ENCODE measurements at regions not wholly inside any gene's neighbourhood (a gene's known extent, or its start where the extent isn't known, plus 50 kb on each side); places are given as distances from the start of the nearest gene placed in this dataset.

- Histone ChIP-seq H3K4me2 (no peak overlapping the region), H3K27ac (no peak overlapping the region), H3K4me1 (peaks cover 7% of the 10 kb centered on the region; the same call in 1 of the 2 replicates), H3K27me3 (no peaks in the 10 kb centered on the region), H3K36me3 (no peaks in the 10 kb centered on the region), H3K9me3 (no peaks in the 10 kb centered on the region), H3K9ac (no peak overlapping the region), H3K4me3 (no peak overlapping the region), H4K20me1 (no peaks in the 10 kb centered on the region)
- TF ChIP-seq Cebpa-rat (IDR thresholded peaks at IDR 0.05), result no peak
Observed at GRCh38 chr9:120153258-120153657, 426.7 kb downstream of the CDK5RAP2 start.

GRCh38 chr9:120152295-120152694 is 427.7 kb downstream of the CDK5RAP2 start:
- TF ChIP-seq Cebpa-rat (IDR thresholded peaks at IDR 0.05), result no peak
- Histone ChIP-seq H3K4me3 (no peak overlapping the region), H4K20me1 (no peaks in the 10 kb centered on the region), H3K9me3 (no peaks in the 10 kb centered on the region), H3K4me1 (peaks cover 7% of the 10 kb centered on the region; the same call in 1 of the 2 replicates), H3K27ac (no peak overlapping the region), H3K9ac (no peak overlapping the region), H3K27me3 (no peaks in the 10 kb centered on the region), H3K4me2 (no peak overlapping the region), H3K36me3 (no peaks in the 10 kb centered on the region)

- Histone ChIP-seq H3K4me3 (no peak overlapping the region), H3K4me2 (no peak overlapping the region), H3K9ac (no peak overlapping the region), H4K20me1 (no peaks in the 10 kb centered on the region), H3K27me3 (no peaks in the 10 kb centered on the region), H3K4me1 (peaks cover 7% of the 10 kb centered on the region; the same call in 1 of the 2 replicates), H3K27ac (no peak overlapping the region), H3K36me3 (no peaks in the 10 kb centered on the region), H3K9me3 (no peaks in the 10 kb centered on the region)
- no peak for TF ChIP-seq Cebpa-rat (IDR thresholded peaks at IDR 0.05)
Observed at GRCh38 chr9:120151806-120152205, 428.2 kb downstream of the CDK5RAP2 start.

- Histone ChIP-seq H3K4me3 (no peak overlapping the region), H3K9ac (no peak overlapping the region), H3K4me2 (no peak overlapping the region), H4K20me1 (no peaks in the 10 kb centered on the region), H3K9me3 (no peaks in the 10 kb centered on the region), H3K27ac (no peak overlapping the region), H3K27me3 (no peaks in the 10 kb centered on the region), H3K4me1 (peaks cover 7% of the 10 kb centered on the region; the same call in 1 of the 2 replicates), H3K36me3 (no peaks in the 10 kb centered on the region)
- no peak for TF ChIP-seq Cebpa-rat (IDR thresholded peaks at IDR 0.05)
Observed at GRCh38 chr9:120151149-120151548, 428.8 kb downstream of the CDK5RAP2 start.

- H3K9me3 ChIP-seq, result peaks cover 17% of the 10 kb centered on the region
- H3K27me3 ChIP-seq, result no peaks in the 10 kb centered on the region
- H4K20me1 ChIP-seq, result no peaks in the 10 kb centered on the region
- TF ChIP-seq Cebpa-rat (IDR thresholded peaks at IDR 0.05), result no peak
- H3K27ac ChIP-seq, result no peak overlapping the region
- H3K4me2 ChIP-seq, result no peak overlapping the region
- H3K4me3 ChIP-seq, result no peak overlapping the region
- no peak overlapping the region for H3K9ac ChIP-seq
- no peaks in the 10 kb centered on the region for H3K4me1 ChIP-seq
- H3K36me3 ChIP-seq, result no peaks in the 10 kb centered on the region
Observed at GRCh38 chr9:120138955-120139354, 441.0 kb downstream of the CDK5RAP2 start.

- Histone ChIP-seq H3K4me2 (no peak overlapping the region), H3K27me3 (no peaks in the 10 kb centered on the region), H3K9me3 (peaks cover 31% of the 10 kb centered on the region), H3K36me3 (no peaks in the 10 kb centered on the region), H3K4me3 (no peak overlapping the region), H4K20me1 (no peaks in the 10 kb centered on the region), H3K27ac (no peak overlapping the region), H3K9ac (no peak overlapping the region), H3K4me1 (no peaks in the 10 kb centered on the region)
- TF ChIP-seq Cebpa-rat (IDR thresholded peaks at IDR 0.05), result no peak
Observed at GRCh38 chr9:120137186-120137840, 442.7 kb downstream of the CDK5RAP2 start.

- H3K36me3 ChIP-seq, result no peaks in the 10 kb centered on the region
- no peak overlapping the region for H3K4me2 ChIP-seq
Observed at GRCh38 chr9:120136696-120137095, 443.3 kb downstream of the CDK5RAP2 start.

GRCh38 chr9:120117081-120117480 is 462.9 kb downstream of the CDK5RAP2 start:
- H3K36me3 ChIP-seq, result no peaks in the 10 kb centered on the region
- H3K27ac ChIP-seq, result no peak overlapping the region
- H3K4me1 ChIP-seq, result no peaks in the 10 kb centered on the region
- H4K20me1 ChIP-seq, result no peaks in the 10 kb centered on the region
- H3K4me2 ChIP-seq, result no peak overlapping the region
- H3K4me3 ChIP-seq, result no peak overlapping the region
- no peaks in the 10 kb centered on the region for H3K9me3 ChIP-seq
- H3K27me3 ChIP-seq, result no peaks in the 10 kb centered on the region
- no peak for TF ChIP-seq Cebpa-rat (IDR thresholded peaks at IDR 0.05)
- no peak overlapping the region for H3K9ac ChIP-seq

More at GRCh38 chr9:120136696-120137095, 443.3 kb downstream of the CDK5RAP2 start:
- Histone ChIP-seq H3K9me3 (peaks cover 37% of the 10 kb centered on the region), H3K27me3 (no peaks in the 10 kb centered on the region), H4K20me1 (no peaks in the 10 kb centered on the region), H3K9ac (no peak overlapping the region), H3K4me1 (no peaks in the 10 kb centered on the region), H3K4me3 (no peak overlapping the region), H3K27ac (no peak overlapping the region)
- TF ChIP-seq Cebpa-rat (IDR thresholded peaks at IDR 0.05), result no peak

GRCh38 chr9:120110520-120110919 is 469.4 kb downstream of the CDK5RAP2 start:
- Histone ChIP-seq H3K27ac (no peak overlapping the region), H3K9ac (no peak overlapping the region), H3K4me1 (peaks cover 19% of the 10 kb centered on the region), H3K27me3 (no peaks in the 10 kb centered on the region), H3K9me3 (no peaks in the 10 kb centered on the region), H3K36me3 (no peaks in the 10 kb centered on the region), H3K4me2 (no peak overlapping the region), H4K20me1 (no peaks in the 10 kb centered on the region), H3K4me3 (no peak overlapping the region)
- TF ChIP-seq Cebpa-rat (IDR thresholded peaks at IDR 0.05), result no peak

- peaks cover 24% of the 10 kb centered on the region for H3K4me1 ChIP-seq
- TF ChIP-seq Cebpa-rat (IDR thresholded peaks at IDR 0.05), result no peak
- no peak overlapping the region for H3K9ac ChIP-seq
- H3K4me3 ChIP-seq, result no peak overlapping the region
- H3K9me3 ChIP-seq, result no peaks in the 10 kb centered on the region
- peak overlapping the region; percentile 37; the same call in 1 of the 2 replicates for H3K4me2 ChIP-seq
- no peak overlapping the region for H3K27ac ChIP-seq
- no peaks in the 10 kb centered on the region for H3K27me3 ChIP-seq
- no peaks in the 10 kb centered on the region for H4K20me1 ChIP-seq
- no peaks in the 10 kb centered on the region for H3K36me3 ChIP-seq
Observed at GRCh38 chr9:120109242-120109641, 470.7 kb downstream of the CDK5RAP2 start.
